Erythroblast (primary cell): ENCODE measurements at regions not wholly inside any gene's neighbourhood (a gene's known extent, or its start where the extent isn't known, plus 50 kb on each side); places are given as distances from the start of the nearest gene placed in this dataset.

Experiments
- GATA1 ChIP-seq: IDR thresholded peaks from 2 replicates; pipeline ENCODE4 v1.6.1; 2011; ENCODE audit warnings: low read depth, mild to moderate bottlenecking, control low read depth, low read length, moderate library complexity
- POLR2A ChIP-seq: IDR thresholded peaks from 2 replicates; pipeline ENCODE4 v1.6.1; 2011; ENCODE audit warnings: mild to moderate bottlenecking, low read length

GRCh38 chr2:167715932-167716331, 531.5 kb downstream of the STK39 start:
- TF ChIP-seq POLR2A (no peak), GATA1 (no peak)
